ENCODE measurements at regions not wholly inside any gene's neighbourhood (a gene's known extent, or its start where the extent isn't known, plus 50 kb on each side); places are given as distances from the start of the nearest gene placed in this dataset.

DNA sequence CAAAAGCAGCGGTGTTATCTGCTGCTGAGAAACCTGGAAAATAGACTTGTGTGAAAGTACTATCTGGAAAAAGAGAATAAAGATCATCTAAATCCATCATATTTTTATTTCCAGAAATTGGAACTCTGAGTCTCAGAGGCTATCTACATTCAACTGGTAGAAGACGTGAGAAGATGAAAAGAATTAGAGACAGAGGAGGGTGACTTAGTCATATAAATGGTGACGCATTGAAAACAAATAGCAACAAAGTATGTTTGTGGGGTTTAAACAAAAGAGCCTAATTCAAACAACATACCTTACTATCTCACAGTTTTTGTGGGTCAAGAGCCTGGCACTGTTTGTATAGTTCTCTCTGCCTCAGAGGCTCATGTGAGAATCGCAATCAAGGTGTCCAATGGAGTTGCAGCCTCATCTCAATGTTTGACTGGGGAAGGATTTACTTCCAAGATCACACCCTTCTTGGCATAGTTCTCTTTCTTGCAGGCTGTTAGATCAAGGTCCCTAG lies 757.1 kb upstream of the SLC35B3 start:
- no peaks in the 10 kb centered on the region for H3K36me3 Mint-ChIP-seq (ENCODE audit: insufficient read depth in 1 of 3, low read depth in 3 of 3)
- no peak for TF ChIP-seq CTCF (conservative IDR thresholded peaks at IDR 0.05)

More for the DNA sequence above, 757.1 kb upstream of the SLC35B3 start:
- H4K20me1 ChIP-seq (ENCODE audit: control insufficient read depth, insufficient read depth, insufficient read length) = no peaks in the 10 kb centered on the region
- no peak overlapping the region for H3K14ac ChIP-seq (ENCODE audit: insufficient read depth, low read length)
- no peak overlapping the region for H4K5ac ChIP-seq (ENCODE audit: insufficient read length, low read depth, low read length)
- no peaks in the 10 kb centered on the region for H3K79me2 ChIP-seq (ENCODE audit: insufficient read depth, low read length)
- no CpG with 5 or more reads among the region's 4 CpGs for WGBS (ENCODE audit: extremely low coverage, insufficient read length, low lambda C conversion rate)
- H3K23me2 ChIP-seq (ENCODE audit: insufficient read length, low read depth, low read length, poor library complexity, severe bottlenecking) = no peaks in the 10 kb centered on the region
- no peak overlapping the region for H2BK12ac ChIP-seq (ENCODE audit: insufficient read length, low read depth, low read length)
- H3K23ac ChIP-seq (ENCODE audit: insufficient read length, low read depth, low read length) = no peak overlapping the region
- no peak overlapping the region for H2BK15ac ChIP-seq (ENCODE audit: low read depth, low read length)
- no peak overlapping the region for H2AK5ac ChIP-seq (ENCODE audit: insufficient read length, low read length)
- H3K9me3 ChIP-seq (ENCODE audit: control insufficient read depth, low read depth, low read length) = no peaks in the 10 kb centered on the region
- no peak overlapping the region for H3K18ac ChIP-seq (ENCODE audit: insufficient read length, low read depth, low read length)
- H3T11ph ChIP-seq (ENCODE audit: low read length) = no peak overlapping the region
- no peak overlapping the region for H2BK120ac ChIP-seq (ENCODE audit: low read depth, low read length, poor library complexity, severe bottlenecking)
- no peak overlapping the region for H4K8ac ChIP-seq (replicated peaks; ENCODE audit: insufficient read length, low read depth, low read length)
- H2AFZ ChIP-seq (ENCODE audit: low read length) = no peak overlapping the region
- no peak for DNase-seq
- no peak overlapping the region for H3K27ac ChIP-seq (ENCODE audit: insufficient read length, low read depth, low read length)
- no peak overlapping the region for H3K4ac ChIP-seq (ENCODE audit: low read depth, low read length)
- H3K56ac ChIP-seq (ENCODE audit: insufficient read length, low read depth, low read length) = no peak overlapping the region
- no peak overlapping the region for H2BK5ac ChIP-seq (ENCODE audit: insufficient read length, low read length)
- Mint-ChIP-seq H3K9me3 (no peaks in the 10 kb centered on the region), H3K4me3 (no peak overlapping the region), H3K27ac (no peak overlapping the region), H3K4me1 (no peaks in the 10 kb centered on the region), H3K27me3 (ENCODE audit: low read depth) (no peaks in the 10 kb centered on the region)
- H3K79me1 ChIP-seq (ENCODE audit: insufficient read depth, low read depth, low read length, poor library complexity, severe bottlenecking) = no peaks in the 10 kb centered on the region
- H2BK20ac ChIP-seq (ENCODE audit: low read depth, low read length, poor library complexity, severe bottlenecking) = no peak overlapping the region
- no peak overlapping the region for H3K9ac ChIP-seq (ENCODE audit: extremely low read depth, insufficient read length, low read length)
- H3K27me3 ChIP-seq (ENCODE audit: insufficient read depth, low read length) = no peaks in the 10 kb centered on the region
- H3K4me1 ChIP-seq (ENCODE audit: insufficient read depth, low read length) = no peaks in the 10 kb centered on the region
- no peak overlapping the region for H4K91ac ChIP-seq (ENCODE audit: insufficient read length, low read depth, low read length)
- H3K4me2 ChIP-seq (ENCODE audit: insufficient read depth, insufficient read length, low read length) = no peak overlapping the region

Data from H9 (cell line).